OCI-LY7 (cell line): ENCODE measurements at regions not wholly inside any gene's neighbourhood (a gene's known extent, or its start where the extent isn't known, plus 50 kb on each side); places are given as distances from the start of the nearest gene placed in this dataset.

Experiments
- EZH2phosphoT487 ChIP-seq: fragments of 200-600 bp; sonication (generic); IDR thresholded peaks from 2 replicates; pipeline ENCODE4 v1.6.1; 2018; ENCODE audit warnings: low read depth, borderline replicate concordance, mild to moderate bottlenecking, mixed run types, antibody characterized with exemption, low read length, moderate library complexity, mixed read lengths
- TF ChIP-seq, protein P1 (sequence below): fragments of 200-600 bp; sonication (generic); conservative IDR thresholded peaks from 2 replicates; pipeline ENCODE4 v1.5.1; 2014; ENCODE audit warnings: mild to moderate bottlenecking, antibody characterized with exemption, low read length, moderate library complexity, mixed read lengths

- TF ChIP-seq, protein P1, sequence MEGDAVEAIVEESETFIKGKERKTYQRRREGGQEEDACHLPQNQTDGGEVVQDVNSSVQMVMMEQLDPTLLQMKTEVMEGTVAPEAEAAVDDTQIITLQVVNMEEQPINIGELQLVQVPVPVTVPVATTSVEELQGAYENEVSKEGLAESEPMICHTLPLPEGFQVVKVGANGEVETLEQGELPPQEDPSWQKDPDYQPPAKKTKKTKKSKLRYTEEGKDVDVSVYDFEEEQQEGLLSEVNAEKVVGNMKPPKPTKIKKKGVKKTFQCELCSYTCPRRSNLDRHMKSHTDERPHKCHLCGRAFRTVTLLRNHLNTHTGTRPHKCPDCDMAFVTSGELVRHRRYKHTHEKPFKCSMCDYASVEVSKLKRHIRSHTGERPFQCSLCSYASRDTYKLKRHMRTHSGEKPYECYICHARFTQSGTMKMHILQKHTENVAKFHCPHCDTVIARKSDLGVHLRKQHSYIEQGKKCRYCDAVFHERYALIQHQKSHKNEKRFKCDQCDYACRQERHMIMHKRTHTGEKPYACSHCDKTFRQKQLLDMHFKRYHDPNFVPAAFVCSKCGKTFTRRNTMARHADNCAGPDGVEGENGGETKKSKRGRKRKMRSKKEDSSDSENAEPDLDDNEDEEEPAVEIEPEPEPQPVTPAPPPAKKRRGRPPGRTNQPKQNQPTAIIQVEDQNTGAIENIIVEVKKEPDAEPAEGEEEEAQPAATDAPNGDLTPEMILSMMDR: no peak
- TF ChIP-seq EZH2phosphoT487: no peak
These were observed 253.0 kb downstream of the DCDC2C start for GRCh38 chr2:3956406-3956805.
